HG02885 (cell line): ENCODE measurements at regions not wholly inside any gene's neighbourhood (a gene's known extent, or its start where the extent isn't known, plus 50 kb on each side); places are given as distances from the start of the nearest gene placed in this dataset.
A peak's percentile ranks its signal among the peaks of the same experiment; 100 is the strongest.
"Not testable (repeated sequence)": the region's sequence is repeated elsewhere in the genome, so short reads cannot be mapped to it uniquely, and the experiment has no call there.

Experiments
- ATAC-seq: cut with Tn5 transposase; IDR thresholded peaks from one replicate; pipeline ENCODE4 v1.9.1; 2021; ENCODE audit warnings: mild to moderate bottlenecking; ENCODE audit not compliant: unreplicated experiment, poor library complexity

DNA sequence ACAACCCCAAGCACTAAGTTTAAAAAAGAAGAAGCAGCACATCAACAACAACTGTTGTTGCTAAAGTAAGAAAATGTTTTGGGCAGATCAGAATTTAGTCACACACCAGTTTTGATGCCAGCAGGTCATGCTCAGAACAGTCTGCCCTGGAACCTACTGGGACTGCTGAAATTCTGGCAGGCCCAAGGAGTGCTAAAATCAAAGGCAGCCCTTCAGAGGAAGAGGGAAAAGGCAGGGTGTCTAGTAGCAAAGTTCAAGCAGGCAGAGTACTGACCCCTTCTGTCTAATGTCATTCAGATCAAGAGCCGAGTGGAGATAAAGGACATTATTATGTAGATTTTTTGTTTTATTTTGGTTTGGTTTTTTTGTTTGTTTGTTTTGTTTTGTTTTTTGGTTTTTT is 96.6 kb upstream of the LOC128125822 start:
- ATAC-seq: no peak

DNA sequence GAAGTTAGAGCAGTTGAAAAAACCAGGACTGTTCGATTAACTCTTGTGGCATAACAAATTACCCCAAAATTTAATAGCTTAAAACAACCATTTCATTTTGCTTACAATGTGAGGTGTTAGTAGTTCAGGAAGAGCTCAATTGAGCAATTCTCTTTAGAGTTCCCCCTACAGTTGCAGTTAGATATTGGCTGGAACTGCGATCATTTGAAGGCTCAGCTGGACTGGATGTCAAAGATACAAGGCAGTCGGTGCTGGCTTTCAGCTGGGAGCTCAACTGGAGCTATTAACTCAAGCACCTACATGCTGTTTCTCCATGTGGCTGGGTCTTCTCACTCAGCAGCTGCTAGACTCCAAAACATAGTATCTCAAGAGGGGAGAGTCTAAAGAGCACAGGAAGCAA is 96.0 kb upstream of the LOC128125822 start:
- no peak for ATAC-seq

DNA sequence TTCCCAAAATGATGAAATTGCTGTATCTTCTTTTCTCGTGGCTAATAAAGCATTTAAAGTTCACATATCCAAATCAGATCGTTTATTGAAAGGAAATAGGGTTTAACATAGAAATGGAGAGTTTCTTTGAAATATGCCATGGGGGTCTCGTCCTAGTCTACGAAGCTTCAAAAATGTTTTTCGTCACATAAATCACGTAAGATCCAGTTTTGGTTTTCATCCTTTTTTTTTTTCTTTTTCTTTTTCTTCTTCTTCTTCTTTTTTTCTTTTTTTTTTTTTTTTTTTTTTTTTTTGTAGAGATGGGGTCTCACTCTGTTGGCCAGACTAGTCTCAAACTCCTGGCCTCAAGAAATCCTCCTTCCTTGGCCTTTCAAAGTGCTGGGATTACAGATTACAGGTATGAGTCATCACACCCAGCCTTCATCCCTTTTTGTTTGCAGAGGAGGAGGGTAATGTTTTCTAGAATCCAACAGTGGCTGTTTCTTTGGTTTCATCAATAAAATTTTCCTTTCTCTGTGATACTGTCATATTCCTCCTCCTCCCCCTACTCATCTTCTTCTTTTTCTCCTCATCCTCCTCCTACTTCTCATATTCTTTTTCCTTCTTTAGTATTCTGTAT is 94.7 kb upstream of the LOC128125822 start:
- no peak for ATAC-seq

DNA sequence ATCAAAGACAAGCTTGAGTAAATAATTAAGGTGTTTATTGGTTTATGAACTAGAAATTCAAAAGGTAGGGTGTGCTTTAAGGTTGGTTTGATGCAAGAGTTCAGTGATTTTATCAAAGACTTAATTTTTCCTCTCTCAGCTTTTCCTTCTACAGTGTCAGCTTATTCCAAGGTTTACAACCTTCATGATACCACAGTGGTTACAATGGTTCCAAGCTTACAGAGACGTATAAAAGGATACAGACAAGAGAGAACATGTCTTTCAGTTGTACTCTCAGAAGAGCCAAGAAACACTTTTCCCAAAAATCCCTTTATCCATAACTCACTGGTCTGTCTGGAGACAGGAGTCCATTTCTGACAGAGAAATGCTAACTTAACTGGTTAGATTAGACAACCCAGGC is 93.5 kb upstream of the LOC128125822 start:
- no peak for ATAC-seq

DNA sequence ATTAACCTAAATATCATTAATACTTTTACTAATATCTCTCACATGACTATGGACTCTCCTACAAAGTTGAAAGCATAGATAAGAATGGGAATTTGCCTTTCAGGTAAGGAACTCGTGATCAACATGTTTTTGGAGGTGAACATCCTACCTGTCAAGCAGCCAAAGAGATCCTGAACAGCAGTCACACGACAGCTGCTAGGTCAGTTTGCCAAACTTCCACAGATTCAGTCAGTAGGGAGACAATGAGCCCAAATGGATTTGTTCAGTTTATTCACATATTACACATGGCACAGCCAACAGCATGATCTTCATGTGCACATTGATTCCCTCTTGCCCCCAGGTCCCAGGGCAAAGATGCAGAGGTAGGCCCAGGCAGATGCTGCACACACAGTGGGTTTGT is 86.1 kb upstream of the LOC128125822 start:
- no peak for ATAC-seq

DNA sequence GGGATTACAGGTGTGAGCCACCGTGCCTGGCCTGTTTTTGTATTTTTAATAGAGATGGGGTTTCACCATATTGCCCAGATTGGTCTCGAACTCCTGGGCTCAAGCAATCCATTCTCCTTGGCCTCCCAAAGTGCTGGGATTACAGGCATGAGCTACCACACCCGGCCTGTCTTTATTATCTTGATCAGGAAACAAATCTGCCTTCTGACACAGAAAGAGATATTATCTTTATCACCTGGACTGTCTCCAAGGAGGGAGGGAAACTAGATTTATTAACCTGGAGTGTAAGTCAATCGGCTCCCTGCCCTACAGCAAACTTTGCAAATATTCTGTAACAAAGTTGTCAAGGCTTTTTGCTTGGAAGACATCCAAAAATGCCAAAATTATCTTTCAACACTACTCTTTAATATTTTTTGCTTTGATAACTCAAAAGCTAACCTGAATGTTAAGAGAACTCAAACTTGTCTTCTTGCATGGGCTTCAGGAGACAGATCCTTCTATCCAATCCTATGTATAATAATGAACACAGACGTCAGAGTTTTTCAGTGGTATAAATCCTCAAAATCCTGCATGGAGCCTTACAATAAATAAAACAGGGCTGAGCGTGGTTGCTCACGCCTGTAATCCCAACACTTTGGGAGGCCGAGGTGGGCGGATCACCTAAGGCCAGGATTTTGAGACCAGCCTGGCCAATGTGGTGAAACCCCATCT is 85.0 kb upstream of the LOC128125822 start:
- no peak for ATAC-seq

DNA sequence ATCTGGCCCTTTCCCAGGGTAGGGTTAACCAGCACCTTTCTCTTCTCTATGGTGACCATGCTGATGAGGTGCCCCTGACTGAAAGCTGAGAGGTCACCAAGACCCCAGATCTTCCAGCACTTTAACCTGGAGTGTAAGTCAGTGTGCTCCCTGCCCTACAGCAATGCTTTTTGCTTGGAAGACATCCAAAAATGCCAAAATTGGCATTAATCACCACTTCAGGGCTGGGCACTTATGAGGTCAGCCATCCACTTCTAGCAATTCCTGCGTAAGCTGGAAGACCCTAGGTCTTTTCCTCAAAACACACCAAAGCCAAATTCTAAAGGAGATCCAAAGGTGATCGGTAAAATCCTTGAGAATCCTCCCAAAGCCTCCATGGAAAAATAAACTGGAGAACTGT is 81.2 kb upstream of the LOC128125822 start:
- no peak for ATAC-seq

DNA sequence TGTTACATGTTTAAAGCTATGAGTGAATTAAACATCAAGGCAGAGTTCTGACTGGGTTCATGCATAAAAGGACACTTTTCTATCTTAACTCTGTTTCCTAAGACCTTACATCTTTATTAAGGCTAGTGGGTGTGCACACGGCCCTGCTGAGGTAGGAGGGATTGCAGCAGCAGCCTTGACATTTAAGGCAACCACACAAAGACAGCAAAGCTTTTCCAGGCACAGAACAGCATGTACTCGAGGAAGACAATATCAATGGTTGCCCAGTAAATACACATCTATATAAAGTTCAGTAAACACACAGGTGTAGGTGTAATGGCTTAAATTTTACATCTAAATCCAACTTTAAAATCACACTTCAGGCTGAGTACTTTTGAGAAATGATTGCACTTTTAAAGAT is 79.8 kb upstream of the LOC128125822 start:
- no peak for ATAC-seq

DNA sequence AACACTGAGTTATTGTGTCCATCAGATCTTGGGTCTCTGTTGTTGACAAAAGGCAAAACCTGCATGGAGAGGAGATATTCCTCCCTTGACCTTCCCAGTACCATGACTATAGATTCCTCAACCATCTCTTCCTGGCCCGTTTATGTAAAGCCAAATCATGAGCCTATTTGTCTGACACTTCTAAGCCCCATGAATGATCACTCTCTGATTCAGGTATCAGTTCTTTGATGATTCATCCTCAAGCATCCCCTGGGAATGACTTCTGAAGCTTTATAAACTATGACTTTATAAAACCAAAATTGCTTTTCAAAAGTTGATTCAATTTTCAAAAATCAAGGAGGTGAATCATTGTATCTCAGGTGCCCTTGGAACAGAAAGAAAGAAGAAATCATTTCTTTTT is 78.7 kb upstream of the LOC128125822 start:
- no peak for ATAC-seq

DNA sequence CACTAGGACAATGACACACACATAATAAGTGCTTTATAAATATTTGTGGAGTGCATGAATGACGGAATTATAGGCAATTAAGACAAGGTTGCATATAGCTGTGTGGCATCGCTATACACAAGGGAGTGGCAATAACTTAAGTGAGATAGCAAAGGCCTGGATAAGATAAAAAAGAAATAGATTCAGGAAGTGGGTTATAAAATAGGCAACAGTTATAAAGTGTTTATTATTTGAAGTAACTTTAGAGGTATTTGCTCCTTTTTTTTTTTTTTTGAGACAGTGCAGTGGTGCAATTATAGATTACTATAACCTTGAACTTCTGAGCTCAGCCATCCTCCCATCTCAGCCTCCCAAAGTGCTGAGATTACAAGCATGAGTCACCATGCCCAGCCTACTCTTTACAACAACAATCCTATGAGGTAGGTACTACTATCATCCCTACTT is 75.9 kb upstream of the LOC128125822 start:
- no peak for ATAC-seq

DNA sequence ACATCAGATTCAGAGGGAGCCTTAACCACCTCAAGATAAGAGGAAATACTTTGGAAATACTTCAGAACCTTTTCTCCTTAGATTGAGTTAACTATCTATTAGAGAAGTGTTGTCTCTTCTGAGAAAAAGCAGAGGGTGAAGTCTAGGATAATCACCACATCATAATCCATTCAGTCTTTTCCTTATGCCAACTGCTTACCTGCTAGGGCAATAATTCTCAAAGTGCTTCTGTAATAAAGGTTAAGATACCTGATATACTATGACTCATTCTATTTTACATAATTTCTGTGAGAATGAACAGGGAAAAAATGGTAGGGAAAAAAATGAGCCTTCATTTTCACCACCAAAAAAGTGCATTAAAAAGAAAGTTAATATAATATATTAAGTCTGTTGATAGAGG is 70.1 kb upstream of the LOC128125822 start:
- no peak for ATAC-seq

DNA sequence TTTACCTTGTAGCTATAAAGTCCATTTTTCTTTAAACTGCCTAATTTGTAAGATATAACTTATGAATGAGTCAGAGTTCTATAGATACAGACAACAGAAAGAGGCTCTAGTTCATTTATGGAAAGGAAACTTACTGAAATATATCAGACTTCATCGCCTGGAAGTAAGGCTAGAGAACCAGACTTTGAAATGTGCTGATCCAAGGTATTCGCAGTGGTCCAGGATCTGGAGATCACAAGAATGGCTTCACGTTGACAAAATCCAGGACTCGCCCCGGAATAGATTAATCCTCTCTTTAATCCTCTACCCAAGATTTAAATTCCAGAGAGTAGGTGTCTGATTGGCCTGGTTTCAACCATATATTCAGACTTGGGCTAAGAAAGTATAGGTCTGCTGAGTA is 69.1 kb upstream of the LOC128125822 start:
- no peak for ATAC-seq

DNA sequence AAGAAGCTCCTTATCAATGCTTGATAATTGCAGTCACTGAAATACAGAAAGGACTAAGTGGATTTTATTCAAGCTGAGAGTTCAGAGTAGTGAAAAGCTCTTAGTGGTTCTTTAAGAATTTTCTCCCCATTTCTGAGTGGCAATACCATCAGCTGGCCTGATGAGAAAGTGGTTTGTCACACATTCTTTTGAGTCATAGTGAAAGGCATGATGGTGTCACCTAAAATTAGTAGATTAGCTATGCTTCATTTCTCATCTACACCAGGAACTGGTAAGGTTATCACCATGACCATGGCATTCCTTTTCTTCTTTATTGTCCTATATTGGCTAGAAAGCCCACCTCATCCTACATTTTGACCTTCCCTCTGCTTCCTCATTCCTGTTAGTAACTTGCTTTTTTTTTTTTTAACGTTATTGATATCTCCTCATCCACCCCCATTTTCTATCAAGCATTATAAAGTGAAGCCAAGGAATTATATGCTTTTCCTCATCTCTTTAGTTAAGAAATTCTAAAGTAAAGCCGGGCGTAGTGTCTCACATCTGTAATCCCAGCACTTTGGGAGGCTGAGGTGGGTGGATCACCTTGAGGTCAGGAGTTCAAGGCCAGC is 67.4 kb upstream of the LOC128125822 start:
- ATAC-seq: peak; percentile 97

DNA sequence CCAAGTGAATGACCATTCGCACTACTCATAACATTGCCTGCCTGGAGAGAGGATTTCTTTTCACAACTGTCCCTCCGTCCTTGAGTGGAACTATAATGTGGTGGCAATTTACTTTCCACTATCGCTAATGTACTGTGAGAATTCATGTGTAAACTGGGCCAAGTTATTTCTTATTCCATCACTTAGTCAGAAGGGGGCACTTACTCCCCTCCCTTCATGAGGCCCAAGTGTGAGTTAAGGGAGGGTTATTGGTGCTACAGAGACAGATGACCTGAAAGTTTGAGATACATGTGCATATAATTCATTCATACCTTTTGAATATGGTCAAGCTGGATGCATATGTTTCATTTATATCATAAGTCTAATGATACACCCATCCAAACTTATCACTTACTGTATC is 65.2 kb upstream of the LOC128125822 start:
- ATAC-seq: no peak

DNA sequence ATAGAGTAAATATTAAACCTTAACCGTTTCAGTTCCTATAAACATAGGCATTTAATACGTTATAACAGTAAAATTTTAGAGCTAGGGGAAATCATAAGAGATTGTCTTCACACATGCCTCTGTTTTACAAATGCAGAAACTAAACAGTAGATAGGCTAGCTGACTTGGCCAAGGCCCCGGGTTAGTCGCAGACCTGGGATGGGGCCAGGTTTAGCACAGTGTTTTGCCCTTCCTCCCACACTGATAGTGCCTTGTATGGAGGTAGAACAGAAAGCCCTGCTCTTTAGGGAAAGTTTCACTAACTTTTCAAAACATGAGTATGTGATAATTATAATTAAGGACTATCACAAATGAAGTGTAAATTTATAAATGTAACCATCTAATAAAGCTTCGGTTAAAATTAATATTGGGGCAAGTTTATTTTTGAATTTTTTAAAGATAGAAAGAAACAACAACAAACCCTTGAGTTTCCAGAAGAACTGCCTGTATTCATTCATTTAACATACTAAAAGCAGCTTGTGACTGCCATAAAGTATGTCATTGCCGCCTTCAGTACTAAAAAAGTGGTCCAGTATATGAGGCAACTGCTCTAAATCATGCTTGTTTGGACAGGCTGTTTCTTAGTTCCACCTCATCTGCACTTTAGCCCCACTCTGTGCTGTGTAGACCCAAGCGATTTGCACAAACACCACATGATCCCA is 62.5 kb upstream of the LOC128125822 start:
- ATAC-seq: peak; percentile 50

DNA sequence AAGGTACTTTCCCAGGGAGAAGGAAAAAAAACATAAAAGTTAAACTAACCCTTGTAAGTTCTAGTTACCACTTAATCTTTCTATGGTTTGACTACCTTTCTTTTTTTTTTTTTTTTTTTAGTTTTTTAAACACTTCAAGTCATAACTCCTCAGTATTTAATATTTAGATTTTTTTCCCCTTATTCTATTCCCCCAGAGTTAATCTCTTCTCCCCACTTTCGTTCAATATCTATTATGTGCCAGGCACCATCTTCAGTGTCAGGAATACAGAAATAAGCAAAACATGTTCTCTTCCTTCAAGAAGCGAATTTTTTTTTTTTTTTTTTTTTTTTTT is 62.0 kb upstream of the LOC128125822 start:
- no peak for ATAC-seq

DNA sequence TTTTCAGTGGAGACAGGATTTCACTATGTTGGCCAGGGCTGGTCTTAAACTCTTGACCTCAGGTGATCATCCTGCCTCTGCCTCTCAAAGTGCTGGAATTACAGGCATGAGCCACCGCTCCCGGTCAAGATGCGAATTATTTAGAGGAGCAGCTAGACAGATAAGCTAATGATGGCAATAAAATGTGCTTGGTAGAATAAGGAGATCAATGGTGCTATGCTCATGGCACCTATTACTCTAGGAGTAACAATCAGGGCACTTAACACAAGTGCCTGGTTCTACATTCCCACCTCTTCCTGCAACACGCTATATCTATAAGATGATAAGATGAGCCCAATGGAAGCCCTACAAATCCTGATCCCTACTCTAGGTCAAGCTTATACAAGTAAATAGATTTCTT is 61.4 kb upstream of the LOC128125822 start:
- no peak for ATAC-seq

DNA sequence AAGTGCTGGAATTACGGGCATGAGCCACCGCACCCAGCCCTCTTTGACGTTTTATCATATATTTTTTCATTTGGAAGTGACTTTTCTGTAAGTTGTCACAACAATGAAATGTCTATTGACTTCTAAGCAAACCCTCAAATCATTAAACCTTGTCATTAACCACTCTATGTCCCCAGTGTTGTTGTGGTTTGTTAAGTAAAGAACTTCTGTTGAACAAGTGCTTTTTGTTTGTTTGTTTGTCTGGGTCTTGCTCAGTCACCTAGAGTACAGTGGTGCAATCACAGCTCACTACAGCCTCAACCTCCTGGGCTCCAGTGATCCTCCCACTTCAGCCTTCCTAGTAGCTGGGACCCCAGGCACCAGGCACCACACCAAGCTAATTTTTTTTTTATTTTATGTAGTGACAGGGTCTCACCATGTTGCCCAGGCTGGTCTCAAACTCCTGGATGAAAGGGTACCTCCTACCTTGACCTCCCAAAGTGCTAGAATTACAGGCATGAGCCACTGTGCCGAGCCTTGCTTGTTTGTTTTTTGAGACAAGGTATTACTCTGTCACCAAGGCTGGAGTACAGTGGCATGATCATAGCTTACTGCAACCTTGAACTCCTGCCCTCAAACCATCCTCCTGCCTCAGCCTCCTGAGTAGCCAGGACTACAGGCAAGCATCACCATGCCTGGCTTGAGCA is 57.6 kb upstream of the LOC128125822 start:
- no peak for ATAC-seq

DNA sequence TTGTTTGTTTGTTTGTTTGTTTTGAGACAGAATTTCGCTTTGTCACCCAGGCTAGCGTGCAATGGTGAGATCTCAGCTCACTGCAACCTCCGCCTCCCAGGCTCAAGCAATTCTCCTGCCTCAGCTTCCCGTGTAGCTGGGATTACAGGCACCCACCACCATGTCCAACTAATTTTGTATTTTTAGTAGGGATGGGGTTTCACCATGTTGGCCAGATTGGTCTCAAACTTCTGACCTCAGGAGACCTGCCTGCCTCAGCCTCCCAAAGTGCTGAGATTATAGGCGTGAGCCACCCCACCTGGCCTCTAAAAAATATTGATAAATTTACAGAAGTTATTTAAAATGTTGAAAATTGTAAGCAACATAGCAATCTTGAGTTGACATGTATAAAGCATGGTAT is 57.1 kb upstream of the LOC128125822 start:
- not testable (repeated sequence) for ATAC-seq

DNA sequence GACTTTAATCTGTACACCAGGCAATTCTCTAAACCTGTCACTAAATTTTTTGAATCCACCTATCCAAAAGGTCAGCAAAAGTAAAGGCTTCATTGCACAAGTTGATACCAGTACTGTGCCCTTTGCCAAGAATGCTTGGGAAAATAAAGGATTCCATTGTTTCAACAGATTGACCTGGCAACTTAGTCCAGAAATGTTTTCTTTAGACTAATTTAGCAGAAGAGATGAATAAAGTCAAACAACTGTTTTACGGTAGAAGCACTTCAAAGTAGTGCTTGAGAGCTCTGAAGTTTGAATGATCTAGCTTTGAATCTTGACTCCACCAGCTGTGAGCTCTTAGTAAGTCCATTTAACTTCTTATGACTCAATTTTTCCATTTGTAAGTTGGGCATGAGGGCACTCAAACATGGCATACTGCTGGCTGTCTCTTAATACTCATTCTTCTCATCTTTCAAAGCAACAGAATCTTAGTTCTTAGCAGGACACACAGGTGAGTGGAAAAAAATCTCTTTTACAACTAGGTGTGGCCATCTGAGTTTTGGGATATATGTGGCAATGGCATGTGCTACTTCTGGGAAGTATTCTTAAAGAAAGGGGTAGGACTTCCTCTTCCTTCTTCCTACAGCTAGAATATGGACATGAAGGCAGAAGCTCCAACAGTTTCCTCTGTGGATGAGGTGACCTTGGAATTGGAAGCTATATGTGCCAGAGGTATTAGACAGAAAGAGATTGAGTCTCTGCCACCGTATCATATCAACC is 55.9 kb upstream of the LOC128125822 start:
- ATAC-seq: no peak
